GM06990 (cell line): ENCODE measurements at regions not wholly inside any gene's neighbourhood (a gene's known extent, or its start where the extent isn't known, plus 50 kb on each side); places are given as distances from the start of the nearest gene placed in this dataset.

Experiments
- DNase-seq: peaks from one replicate; pipeline ENCODE4 v3.0.0-alpha.2; 2011; ENCODE audit not compliant: insufficient read length; ENCODE audit errors: extremely low read depth
- H3K27me3 ChIP-seq: replicated peaks from 2 replicates; pipeline ENCODE4 v1.6.0; 2011; ENCODE audit warnings: low read length; ENCODE audit not compliant: control insufficient read depth, insufficient read depth
- H3K36me3 ChIP-seq: 2 replicates; pipeline ENCODE4 v1.5.1; 2011; ENCODE audit warnings: low read length; ENCODE audit not compliant: control insufficient read depth, insufficient read depth
- H3K4me3 ChIP-seq: replicated peaks from 2 replicates; pipeline ENCODE4 v1.5.1; 2011; ENCODE audit warnings: low read depth, mild to moderate bottlenecking, control low read depth, low read length
- TF ChIP-seq, protein P1 (sequence below): IDR thresholded peaks from 2 replicates; pipeline ENCODE4 v1.5.1; 2011; ENCODE audit warnings: low read length, control low read depth, mild to moderate bottlenecking, inconsistent platforms; ENCODE audit not compliant: insufficient read depth, poor library complexity, severe bottlenecking

DNA sequence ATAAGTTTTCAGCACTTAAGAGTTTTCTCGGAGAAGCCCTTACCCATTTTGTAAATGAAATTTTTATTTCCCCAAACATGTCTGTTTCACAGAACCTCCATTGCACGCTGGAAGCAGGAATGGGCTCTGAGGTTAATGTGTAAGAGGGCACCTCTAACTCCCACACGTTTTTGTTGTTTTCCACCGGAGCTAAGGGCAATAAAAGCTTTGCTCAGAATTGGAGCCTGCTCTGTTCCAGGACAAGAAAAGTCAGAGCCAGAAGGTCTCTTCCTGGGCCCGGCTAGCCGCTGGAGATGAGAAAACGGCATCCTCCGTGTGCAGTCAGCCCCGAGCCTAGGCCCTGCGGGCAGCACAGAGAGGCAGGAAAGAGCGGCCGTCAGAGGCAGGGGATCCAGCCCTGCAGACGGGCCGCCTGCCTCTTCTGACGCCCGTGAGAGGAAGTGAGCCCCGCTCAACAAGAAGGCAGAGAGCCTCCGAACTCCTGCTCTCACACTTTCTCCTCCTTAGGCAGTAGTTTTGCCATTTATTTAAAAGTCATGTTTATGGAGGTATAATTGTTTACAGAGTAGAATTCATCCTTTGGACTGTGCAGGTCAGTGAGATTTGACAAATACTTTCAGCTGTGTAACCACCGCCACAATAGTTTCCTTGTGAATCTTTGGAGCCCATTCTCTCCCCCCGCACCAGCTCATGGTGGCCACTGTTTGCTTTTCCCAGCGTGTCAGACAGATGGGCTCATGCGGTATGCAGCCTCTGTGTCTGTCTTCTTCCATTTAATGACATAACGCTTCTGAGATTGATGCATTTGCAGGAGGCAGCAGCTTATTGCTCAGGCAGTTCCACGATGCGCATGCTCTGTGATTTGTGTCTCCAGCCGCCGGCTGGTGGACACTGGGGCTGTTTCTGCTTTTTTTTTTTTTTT is 117.3 kb downstream of the GALR1 start:
- no peaks in the 10 kb centered on the region for H3K36me3 ChIP-seq
- DNase-seq: no peak
- no peaks in the 10 kb centered on the region; the same call in 1 of the 2 replicates for H3K27me3 ChIP-seq
- no peak overlapping the region for H3K4me3 ChIP-seq
- TF ChIP-seq, protein P1, sequence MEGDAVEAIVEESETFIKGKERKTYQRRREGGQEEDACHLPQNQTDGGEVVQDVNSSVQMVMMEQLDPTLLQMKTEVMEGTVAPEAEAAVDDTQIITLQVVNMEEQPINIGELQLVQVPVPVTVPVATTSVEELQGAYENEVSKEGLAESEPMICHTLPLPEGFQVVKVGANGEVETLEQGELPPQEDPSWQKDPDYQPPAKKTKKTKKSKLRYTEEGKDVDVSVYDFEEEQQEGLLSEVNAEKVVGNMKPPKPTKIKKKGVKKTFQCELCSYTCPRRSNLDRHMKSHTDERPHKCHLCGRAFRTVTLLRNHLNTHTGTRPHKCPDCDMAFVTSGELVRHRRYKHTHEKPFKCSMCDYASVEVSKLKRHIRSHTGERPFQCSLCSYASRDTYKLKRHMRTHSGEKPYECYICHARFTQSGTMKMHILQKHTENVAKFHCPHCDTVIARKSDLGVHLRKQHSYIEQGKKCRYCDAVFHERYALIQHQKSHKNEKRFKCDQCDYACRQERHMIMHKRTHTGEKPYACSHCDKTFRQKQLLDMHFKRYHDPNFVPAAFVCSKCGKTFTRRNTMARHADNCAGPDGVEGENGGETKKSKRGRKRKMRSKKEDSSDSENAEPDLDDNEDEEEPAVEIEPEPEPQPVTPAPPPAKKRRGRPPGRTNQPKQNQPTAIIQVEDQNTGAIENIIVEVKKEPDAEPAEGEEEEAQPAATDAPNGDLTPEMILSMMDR: no peak

DNA sequence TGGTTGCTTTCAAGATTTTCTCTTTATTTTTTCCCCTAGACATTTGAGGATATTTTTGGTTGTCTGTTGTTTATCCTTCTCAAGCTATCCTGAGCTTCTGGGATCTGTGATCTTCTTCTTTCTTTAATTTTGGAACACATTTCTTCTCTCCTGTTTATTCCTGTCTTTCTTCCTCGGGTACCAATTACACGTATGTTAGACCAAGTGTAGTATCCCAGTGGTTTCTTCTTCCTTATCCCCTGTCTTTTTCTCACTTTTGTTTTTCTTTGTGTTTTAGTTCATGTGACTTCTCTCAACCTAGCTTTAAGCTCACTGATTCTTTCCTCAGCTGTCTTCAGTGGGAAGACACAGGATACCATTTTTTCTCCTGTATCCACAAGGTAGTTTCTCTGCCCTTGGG is 120.0 kb downstream of the GALR1 start:
- no peak overlapping the region for H3K4me3 ChIP-seq
- H3K27me3 ChIP-seq: no peaks in the 10 kb centered on the region; the same call in 1 of the 2 replicates
- no peak for DNase-seq
- H3K36me3 ChIP-seq: no peaks in the 10 kb centered on the region
- TF ChIP-seq, protein P1: no peak

DNA sequence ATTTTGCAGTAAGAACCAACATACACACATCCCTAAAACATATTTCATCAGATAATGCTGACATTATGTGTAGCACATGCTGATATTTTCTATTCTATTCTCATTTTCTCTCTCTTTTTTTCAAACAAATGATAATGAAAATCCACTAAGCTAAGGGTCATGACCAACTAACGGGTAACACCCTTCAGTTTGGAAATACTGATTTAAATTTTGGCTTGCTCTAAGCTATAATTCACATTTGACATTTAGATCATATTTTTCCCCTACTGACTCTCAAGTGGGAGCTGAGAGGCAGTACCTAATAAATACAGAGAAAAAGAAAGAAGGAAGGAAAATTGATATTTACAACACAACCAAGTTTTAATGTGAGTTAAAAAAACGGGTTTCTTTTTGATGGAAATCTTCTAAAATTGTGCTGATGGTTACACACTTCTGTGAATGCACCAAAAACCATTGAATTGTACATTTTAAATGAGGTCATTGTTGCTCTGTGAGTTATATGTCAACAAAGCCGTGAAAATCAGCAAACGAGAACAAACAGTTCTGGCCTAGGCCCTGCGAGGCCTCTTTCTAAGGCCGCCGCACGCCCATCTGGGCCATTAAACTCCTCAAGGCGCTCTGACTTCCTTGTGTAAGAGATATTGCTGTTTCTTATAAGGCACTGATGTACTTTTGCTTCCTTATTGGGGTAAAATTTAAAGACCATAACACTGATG is 124.2 kb downstream of the GALR1 start:
- DNase-seq: no peak
- TF ChIP-seq, protein P1: no peak
- H3K36me3 ChIP-seq: no peaks in the 10 kb centered on the region

DNA sequence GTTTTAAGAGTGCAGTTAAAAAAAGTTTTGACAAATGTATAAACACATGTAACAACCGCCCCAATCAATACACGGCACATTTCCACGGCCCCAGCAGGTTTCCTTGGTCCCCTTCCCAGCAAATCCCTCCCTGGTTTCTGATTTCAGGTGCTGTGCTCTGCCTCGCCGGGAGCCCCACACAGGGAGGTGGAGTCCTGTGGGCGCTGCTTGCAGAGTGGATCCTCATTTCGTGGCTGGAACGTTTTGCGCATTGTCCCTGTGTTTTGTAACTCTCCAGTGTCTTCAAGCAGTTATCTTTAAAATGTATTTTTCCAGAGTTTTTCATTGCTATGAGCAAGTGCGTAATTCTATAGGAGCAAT is 124.8 kb downstream of the GALR1 start:
- H3K36me3 ChIP-seq: no peaks in the 10 kb centered on the region
- H3K4me3 ChIP-seq: no peak overlapping the region
- TF ChIP-seq, protein P1: no peak
- H3K27me3 ChIP-seq: no peaks in the 10 kb centered on the region; the same call in 1 of the 2 replicates
- DNase-seq: no peak

More for the DNA sequence above, 124.2 kb downstream of the GALR1 start:
- H3K27me3 ChIP-seq: no peaks in the 10 kb centered on the region; the same call in 1 of the 2 replicates
- H3K4me3 ChIP-seq: no peak overlapping the region

DNA sequence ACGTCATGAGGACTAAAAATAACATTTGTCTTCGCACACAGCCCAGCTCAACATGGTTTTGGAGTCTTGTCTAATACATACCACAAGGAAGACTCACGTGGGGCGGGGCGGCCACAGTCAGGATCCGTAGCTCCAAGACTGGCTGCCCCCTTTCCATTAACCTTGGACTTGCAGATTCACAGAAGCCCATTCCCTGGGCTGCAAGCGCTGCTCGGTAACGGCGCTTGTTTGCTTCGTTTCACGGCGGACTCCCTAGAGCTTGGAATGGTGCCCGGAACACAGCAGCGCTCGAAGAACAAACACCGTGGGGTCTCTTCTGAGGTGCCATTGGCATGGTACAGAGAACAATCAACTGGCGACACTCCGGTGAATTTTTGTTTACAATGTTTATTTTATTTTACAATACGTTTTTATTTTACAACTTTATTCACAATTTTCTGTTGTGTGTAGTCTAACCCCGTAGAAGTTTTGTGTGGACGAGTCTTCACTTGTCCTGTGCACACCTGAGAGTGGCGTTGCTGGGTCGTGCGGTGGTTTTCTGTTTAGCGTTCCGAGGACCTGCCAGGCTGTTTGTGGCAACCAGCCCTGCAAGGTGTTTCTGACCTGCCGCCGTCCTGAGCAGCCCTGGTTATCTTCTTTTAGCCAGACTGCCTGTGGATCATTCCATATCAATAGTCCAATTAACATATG is 126.5 kb downstream of the GALR1 start:
- no peak for DNase-seq
- TF ChIP-seq, protein P1: no peak
- H3K4me3 ChIP-seq: no peak overlapping the region
- H3K36me3 ChIP-seq: no peaks in the 10 kb centered on the region
- H3K27me3 ChIP-seq: no peaks in the 10 kb centered on the region; the same call in 1 of the 2 replicates
